LNCaP clone FGC (cell line): ENCODE measurements at regions not wholly inside any gene's neighbourhood (a gene's known extent, or its start where the extent isn't known, plus 50 kb on each side); places are given as distances from the start of the nearest gene placed in this dataset.

Source experiments
- DNase-seq: peaks from one replicate; pipeline ENCODE4 v3.0.0-alpha.2; 2011; ENCODE audit warnings: low read depth
- H3K4me3 ChIP-seq: 2 replicates; pipeline ENCODE4 v1.5.1; 2011; ENCODE audit warnings: mild to moderate bottlenecking, low read depth, low read length, control low read depth
- CTCF ChIP-seq: IDR thresholded peaks from 2 replicates; pipeline ENCODE4 v1.5.1; 2012; ENCODE audit warnings: mild to moderate bottlenecking; ENCODE audit not compliant: control insufficient read depth, insufficient read depth; ENCODE audit errors: extremely low read depth

GRCh38 chr11:70806461-70807194, 408.3 kb downstream of the CTTN start:
- DNase-seq = no peak
- H3K4me3 ChIP-seq = no peak overlapping the region
- TF ChIP-seq CTCF = no peak

- TF ChIP-seq CTCF = no peak
- DNase-seq = no peak
- H3K4me3 ChIP-seq = no peak overlapping the region
These were observed 408.8 kb downstream of the CTTN start for GRCh38 chr11:70807195-70807543.

GRCh38 chr11:70808686-70809375, 410.5 kb downstream of the CTTN start:
- no peak for DNase-seq
- TF ChIP-seq CTCF = no peak
- H3K4me3 ChIP-seq = no peak overlapping the region

- no peak for DNase-seq
- no peak overlapping the region for H3K4me3 ChIP-seq
- TF ChIP-seq CTCF = no peak
These were observed 411.8 kb downstream of the CTTN start for GRCh38 chr11:70810133-70810532.

- no peak for DNase-seq
- TF ChIP-seq CTCF = no peak
- no peak overlapping the region for H3K4me3 ChIP-seq
These were observed 412.4 kb downstream of the CTTN start for GRCh38 chr11:70810681-70811080.

- DNase-seq = no peak
- no peak for TF ChIP-seq CTCF
- H3K4me3 ChIP-seq = no peak overlapping the region
These were observed 413.2 kb downstream of the CTTN start for GRCh38 chr11:70811483-70811882.
